AG08396 (cell line): ENCODE measurements at regions not wholly inside any gene's neighbourhood (a gene's known extent, or its start where the extent isn't known, plus 50 kb on each side); places are given as distances from the start of the nearest gene placed in this dataset.
A peak's percentile ranks its signal among the peaks of the same experiment; 100 is the strongest.
"Not testable (repeated sequence)": the region's sequence is repeated elsewhere in the genome, so short reads cannot be mapped to it uniquely, and the experiment has no call there.

Experiments
- DNase-seq: peaks from one replicate; pipeline ENCODE4 v3.0.0; 2012; ENCODE audit warnings: low spot score, mixed read lengths

DNA sequence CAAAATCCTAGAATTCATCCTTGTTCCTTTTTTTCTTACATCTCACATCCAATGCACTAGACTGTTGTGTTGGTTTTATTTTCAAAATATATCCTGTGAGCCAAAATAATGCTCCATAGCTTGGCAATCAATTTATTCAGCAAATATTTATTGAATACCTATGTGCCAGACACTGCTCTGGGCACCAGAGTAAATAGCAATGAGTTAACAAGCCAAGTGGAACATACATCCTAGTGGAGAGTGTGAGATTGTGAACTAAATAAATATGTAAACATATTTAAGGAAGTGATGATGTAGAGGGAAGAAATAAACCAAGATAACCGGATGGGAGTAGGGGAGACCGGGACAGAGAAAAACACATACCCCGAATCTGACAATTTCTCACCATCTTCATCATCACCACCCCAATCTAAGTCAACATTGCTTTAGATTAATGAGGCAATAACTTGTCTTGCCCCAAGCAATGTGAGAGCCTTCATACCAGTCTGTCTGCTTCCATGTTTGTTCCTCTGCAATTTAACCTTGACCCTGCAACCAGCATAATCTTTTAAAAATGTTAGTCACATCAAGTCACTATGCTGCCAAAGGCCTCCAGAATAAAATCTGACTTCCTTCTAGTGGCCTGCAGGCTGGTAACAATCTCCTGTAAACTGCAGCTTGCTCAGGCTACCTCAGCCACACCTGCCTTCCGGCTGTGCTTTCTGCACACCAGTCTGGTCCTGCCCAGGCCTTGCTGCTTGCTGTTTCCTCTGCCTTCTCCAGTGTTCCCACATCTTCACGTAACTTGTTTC is 199.2 kb downstream of the DLEU7 start:
- no peak for DNase-seq

DNA sequence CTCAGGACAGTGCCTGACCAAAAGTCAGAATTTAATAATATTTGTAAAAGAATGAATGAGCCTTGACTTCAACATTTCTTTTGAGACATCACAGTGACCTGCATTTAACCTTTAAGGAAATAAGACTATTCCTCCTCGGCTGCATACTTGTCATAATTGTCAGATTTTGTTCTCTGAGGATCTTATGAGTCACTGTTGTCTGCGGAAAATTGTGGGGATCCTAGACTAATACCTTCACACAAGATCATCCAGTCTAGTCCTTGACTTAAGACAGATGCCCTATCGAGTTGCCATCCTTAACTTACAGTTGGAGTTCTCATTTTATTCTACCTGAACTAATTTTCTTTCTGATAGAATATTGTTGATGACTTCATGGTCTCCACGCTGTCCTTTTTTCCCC is 198.4 kb downstream of the DLEU7 start:
- DNase-seq = no peak

DNA sequence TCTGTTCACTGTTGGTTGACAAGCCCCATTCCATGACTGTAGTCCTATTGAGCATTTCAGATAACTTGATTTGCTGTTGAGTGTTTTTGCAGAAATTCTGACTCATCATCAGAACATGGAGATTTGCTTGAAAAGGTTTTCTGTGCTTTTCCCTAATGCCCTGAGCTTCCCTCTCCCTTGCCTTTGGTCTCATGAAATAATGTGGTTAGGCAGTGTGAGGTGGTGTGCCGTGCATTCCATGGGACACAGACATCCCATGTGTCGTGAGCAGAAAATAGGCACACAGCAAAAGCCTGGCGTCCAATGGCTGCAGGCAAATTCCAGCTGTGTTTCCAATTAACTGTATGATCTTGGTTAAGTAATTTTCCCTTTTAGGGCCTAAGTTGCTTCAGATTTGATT is 197.4 kb downstream of the DLEU7 start:
- DNase-seq = no peak

DNA sequence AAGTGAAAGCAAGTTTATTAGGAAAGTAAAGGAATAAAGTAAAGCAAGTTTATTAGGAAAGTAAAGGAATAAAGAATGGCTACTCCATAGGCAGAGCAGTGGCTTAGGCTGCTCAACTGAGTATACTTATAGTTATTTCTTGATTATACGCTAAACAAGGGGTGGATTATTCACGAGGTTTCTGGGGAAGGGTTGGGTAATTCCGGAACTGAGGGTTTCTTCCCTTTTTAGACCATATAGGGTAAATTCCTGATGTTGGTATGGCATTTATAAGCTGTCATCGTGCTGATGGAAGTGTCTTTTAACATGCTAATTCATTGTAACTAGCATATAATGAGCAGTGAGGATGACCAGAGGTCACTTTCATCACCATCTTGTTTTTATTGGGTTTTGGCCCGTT is 194.3 kb downstream of the DLEU7 start:
- DNase-seq = no peak

DNA sequence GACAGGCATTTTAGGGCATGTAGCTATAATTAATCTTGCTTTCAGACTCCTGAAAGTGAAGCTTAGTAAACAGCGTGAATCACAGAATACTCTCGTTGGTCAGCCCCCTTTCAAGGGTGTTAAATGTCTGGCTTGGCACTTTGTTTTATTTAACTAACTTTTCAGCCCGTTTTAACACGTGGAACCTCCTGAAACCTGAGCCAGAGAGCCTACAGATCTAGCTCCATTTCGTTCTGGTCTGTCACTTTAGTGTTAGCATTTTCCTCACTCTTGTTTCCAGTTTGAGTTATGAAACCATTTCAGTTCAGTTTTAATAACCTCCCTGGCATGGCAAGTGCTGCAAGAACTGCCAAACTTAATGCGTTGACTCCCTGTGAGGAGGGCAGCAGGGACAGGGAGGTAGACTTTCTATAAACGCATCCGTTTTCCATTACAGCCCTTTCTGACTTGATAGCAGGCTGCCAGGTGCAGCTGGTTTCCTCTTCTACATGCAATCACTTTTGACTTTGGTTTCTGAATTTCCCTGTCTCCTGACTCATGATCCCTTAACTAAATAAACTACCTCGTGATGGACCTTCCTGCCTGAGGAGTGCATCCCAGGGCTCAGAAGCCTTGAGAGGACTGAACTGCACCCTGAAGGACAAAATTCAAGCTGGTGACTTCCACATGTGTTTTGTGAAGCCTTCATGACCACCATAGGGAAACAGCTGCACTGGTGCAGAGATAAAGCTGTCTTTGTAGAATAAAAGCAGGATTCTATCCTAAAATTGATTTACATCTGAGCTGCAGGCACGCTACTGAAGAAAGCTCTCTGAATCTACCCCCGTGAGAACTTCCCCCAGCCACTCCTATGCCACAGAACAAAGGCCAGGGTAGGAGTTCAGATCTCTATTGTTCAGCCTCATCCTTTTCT is 192.6 kb downstream of the DLEU7 start:
- DNase-seq = no peak

DNA sequence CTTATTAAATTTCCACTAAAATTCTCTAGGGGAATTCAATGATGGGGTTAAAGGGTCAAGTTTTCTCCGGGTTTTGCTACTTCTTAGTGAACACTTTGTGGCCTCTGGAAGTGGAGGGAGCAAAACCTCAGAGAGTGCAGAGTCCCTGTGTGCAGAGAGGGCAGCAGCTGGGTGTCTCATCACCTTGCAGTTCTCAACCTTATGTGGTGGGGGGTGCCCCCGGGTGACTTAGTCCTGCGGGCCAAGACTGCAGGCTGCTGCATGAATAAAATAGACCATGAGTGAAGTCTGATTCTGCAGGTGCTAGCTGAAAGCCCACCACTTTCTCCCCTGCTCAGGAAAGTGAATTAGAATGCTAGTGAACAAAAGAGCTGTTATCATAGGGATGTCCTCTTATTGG is 191.6 kb downstream of the DLEU7 start:
- no peak for DNase-seq

DNA sequence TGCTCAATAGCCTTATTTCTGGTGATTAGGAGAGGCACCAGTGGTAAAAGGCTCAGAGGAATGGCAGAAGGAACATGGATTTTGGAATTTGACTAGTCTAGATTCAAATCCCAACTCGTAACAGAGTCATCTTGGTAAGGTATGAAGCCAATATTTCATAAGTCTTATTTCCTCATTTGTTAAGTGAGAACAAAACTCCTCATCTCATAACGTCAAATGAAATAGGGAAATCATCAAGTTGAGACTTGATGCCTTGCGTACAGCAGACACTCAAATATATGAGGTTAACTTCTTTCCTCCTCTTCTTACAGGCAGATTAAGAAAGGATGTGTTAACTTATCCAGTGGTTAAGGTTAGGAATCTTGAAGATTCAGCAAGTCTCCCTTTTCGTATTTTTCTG is 189.2 kb downstream of the DLEU7 start:
- no peak for DNase-seq

DNA sequence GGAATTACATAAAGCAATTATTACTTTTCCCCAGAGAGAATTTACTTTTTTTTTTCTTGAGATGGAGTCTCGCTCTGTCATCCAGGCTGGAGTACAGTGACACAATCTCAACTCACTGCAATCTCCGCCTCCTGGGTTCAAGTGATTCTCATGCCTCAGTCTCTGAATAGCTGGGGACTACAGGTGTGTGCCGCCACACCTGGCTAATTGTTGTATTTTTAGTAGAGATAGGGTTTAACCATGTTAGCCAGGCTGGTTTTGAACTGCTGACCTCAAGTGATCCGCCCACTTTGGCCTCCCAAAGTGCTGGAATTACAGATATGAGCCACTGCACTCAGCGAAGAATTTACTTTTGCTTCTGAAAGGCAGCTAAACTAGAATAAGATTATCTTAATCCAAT is 181.6 kb downstream of the DLEU7 start:
- DNase-seq = not testable (repeated sequence)

DNA sequence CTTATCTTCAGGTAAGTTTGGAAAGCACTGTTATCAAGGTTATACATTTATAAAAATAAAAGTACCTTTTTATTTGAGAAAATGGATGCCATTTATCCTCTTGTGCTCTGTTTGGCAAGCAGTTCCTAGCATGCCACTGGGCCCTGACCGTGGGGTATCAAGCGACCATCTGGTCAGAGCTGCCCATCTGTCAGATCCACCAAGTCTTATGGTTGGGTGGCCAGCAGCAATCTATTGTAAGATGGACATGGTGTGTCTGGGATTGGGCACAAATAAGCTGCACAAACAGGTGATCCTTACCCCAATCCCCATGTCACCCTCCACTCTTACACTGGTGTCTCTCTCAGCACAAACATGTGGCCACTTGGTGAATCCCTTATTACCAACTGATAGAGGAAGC is 178.5 kb downstream of the DLEU7 start:
- no peak for DNase-seq

DNA sequence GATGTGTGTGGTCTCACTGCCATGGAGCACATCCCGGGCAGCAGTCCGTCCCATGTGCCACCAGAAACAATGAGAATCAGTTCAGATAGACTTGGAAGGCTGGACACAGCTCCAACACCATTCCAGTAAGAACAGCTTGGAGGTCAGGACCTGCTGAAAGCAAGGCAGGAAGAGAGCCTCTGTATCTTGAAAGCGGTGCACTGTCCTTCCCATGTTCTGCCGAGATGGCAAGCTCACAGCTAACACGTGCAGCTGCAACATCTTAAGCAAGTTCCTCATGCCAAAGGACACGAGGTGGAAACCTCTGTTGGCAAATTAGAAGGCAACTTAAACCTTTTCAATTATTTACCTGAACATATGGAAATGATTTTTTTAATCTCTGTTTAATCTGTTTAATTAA is 175.4 kb downstream of the DLEU7 start:
- DNase-seq = no peak

DNA sequence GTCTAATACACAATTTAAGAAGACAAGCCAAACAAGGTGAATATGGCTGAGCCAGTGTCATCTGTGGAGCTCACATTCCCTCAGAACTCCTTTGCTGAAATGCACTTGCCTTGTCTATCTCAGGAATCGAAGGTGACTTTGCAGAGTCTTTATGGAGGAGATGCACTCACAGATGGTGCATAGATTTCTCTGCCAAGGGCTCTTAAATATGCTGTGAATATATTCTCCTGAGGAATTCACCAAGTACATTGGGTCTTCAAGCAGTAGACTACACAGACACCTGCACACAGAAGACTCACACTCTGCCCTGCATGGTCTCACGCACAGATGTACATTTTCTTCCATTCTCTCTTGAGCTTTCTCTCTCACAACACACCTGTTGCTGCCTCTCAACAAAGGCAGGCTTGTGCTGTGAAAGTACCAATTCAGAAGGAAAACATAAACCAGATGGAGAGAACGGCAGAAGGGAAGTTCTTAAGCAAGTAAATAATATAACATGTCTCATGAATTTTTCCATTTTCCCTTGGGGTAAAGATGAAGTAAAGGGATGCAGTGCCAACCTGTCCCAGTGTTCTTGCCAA is 174.7 kb downstream of the DLEU7 start:
- DNase-seq = no peak

DNA sequence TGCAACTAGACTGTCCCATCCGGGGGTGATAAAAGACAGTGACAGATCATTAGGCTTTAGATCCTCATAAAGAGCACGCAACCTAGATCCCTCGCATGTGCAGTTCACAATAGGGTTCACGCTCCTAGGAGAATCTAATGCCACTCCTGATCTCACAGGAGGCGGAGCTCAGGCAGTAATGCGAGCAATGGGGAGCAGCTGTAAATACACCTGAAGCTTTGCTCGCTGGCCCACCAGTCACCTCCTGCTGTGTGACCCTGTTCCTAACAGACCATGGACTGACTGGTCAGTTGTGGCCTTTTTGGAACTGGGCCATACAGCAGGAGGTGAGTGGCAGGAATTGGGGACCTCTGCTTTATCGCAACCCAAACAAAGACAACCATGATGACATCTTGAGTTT is 173.2 kb downstream of the DLEU7 start:
- no peak for DNase-seq

DNA sequence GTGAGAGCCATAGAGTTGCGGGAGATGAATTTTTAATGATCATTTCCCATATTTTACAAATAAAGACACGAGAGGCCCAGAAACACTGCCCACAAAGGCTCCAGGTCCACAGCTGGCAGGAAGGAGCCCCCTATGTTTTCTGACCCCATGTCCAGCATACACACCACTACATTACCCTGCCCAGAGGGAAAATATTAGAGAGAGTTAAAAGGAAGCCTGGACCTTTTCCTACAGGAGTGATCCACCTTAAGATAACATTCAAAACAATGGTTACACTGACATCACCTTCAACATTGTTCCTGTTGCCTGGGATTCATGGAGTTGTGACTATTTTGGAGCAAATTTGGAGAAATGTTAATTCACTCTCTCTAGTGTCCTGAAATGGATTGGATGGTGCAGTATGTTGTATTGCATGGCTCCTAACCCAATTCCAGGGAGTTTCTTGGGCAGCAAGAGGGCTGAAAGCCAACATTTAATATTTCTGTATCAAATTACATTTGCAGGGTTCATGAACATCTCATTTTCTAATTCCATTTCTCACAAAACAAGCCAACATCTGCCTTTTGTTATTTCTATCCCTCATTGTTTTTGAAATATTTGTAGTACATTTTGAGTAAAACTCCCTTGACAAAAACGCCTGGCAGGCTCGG is 172.5 kb downstream of the DLEU7 start:
- no peak for DNase-seq

DNA sequence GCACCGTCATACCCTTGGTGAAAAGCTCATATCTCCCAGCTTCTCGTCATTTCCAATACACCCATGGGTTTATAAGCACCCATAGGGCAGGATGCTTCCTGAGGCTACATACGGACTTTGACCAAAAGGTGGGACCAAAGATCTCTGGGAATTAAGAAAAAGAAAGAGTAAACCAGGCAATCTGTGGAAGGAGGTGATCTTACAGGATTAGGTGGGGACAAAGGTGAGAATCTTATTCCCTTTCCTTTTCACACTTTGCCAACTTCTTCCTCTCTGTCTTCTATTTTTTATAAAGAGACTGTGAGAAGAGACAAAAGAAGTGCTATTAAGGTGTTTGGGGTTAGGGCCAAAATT is 172.0 kb downstream of the DLEU7 start:
- DNase-seq = no peak

DNA sequence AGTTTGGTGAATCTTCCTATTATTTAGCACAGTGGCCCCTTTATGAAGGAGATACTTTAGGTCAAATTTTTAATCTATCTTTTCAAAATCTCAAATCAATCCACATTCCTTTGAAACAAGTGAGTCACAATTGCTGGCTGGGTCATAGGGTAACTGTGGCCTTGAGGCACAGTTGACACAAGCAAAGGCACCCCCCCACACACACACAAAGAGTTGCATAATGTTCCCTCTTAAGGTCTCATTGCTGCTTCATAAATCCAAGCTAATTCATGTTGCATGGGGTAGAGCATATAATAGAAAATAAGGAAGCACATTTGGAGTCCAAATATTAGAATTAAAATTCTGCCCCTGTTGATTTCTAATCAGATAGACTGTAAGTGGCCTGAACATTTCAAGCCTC is 171.5 kb downstream of the DLEU7 start:
- DNase-seq = no peak

DNA sequence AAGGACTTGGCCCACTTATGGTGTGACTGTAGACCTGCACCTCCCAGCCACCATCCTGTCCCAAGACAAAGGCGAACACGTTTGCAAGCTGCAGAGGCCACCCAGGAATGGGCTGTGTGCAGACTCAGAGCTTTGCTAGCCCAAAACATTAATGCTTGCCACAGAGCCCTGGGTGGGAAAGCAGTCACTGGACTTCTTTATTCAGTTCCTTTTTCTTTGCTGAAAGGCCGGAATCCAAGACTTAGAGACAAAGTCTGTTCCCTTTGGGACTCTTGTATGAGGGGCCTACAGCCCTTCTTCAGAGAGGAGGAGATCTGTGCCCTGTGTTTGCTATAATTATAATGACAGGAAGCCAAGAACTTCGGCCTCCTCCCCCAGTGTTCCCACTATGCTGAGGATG is 167.8 kb downstream of the DLEU7 start:
- no peak for DNase-seq

DNA sequence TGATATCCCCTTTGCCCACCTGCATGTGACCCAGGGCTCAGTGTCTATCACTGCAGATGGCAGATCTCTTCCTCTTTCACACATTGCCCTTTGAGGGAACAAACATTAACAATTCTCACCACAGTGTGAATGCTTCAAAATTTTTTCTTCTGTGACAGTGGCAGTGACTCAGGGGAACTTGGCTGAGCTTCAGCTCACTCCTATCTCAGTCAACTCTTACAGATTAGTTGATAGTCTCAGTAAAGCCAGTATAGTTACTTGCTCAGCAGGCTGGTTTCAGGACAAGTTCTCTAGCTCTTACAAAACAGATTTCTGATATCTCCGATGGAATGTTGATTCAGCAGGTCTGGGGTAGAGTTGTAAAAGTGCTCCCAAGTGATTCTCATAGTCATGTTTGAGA is 166.9 kb downstream of the DLEU7 start:
- no peak for DNase-seq

DNA sequence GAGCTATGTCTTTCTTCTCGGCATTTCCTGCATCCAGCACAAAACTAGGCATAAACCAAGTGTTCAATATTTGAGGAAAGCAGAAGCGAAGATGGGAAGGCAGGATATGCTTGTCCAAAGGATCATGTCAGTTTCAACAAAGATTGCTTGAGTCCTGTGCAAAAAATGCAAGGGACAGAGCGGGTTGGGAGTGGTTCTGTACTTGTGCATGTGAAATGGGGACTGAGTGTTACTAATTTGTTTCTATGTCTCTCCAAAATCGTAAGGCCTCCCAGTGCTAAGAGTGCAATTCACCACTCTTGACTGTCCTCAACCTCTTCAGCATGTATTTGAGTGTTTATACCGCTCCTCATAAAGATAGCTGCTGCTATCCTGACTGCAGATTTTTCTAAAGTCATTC is 166.2 kb downstream of the DLEU7 start:
- DNase-seq = no peak

DNA sequence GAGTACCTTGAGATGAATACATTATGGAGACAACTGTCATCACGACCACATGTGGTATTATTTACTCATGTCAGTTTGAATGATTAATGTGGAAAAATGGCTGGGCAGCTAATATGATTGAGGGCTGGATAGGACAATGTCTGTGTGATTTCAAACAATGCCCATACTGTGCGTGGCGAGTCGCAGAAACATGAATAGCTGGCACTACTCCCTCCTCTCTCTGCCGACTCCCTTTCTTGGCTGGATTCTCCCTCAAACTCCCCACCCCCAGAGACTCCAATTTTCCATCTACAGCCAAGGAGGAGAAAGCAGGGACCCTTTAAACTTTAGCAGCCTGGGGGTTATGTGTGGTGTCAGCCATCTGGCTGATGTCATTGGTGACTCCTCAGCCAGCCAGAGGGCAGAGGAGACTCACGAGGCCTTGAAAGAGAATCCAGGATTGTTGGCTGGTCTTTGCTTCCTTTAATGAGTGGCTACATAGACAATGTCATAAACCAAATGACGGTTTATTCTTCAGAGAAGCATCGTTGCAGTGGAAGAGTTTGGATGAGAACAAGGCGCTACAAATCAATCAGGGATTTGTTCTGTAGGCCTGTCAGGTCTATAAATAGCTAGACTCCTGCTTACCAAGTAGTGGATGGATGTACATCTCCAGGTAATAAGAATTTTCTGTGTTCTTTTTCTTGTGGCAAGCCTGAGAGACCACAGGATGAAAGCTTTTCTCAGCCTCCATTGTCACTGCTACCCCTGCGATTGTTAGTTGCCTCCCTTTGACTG is 165.6 kb downstream of the DLEU7 start:
- DNase-seq = no peak

DNA sequence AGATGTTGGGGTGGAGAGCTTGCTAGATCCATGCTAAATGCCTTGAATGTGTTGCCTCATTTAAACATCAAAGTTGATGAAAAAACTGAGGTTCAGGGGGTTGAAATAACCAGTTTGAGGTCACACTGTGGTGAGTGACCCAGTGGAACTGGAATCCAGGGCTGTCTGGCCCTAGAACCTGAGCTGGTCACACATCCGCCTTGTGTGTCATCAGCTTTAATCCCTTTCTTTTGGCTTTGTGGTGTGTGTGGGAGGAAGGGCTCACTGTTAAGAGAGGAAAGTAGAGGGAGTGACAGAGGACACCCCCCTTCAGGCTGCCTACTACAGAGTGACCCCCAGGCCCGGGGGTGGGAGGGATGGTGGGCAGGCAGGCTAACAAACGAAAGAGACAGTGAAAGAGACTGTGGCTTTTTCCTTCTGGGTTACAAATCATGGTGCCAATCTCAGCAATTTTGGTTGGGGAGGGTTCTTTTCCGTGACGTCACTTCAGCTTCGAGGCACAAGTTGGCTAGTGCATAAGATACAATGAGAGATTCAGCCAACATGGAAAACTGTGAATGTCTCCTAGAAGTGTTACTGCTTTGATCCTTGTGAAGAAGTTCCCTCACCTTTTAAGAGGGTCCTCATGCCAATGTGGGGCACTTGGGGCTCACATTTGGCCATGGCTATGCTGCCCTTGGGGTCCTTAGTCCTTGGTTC is 164.9 kb downstream of the DLEU7 start:
- peak; percentile 34 for DNase-seq

DNA sequence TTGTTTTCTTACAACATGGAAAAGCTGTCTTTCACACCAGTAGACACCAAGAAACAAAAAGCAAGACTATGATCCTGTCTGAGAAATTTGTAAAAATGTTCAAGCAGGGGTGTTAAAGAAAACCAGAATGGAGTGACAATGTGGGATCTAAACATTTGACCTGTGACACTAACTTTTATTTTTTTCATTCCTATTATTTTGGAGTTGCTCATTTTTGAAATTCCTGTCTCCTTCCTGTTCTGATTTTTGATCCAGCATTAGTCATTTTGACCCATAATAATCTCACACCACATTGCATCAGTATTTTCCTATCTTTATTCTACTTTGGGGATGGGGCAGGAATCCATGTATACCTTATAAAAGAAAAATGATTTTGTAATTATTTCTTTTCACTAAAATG is 164.2 kb downstream of the DLEU7 start:
- no peak for DNase-seq
